Esophagus muscularis mucosa (tissue), 4 donors: ENCODE measurements at regions not wholly inside any gene's neighbourhood (a gene's known extent, or its start where the extent isn't known, plus 50 kb on each side); places are given as distances from the start of the nearest gene placed in this dataset.

Source experiments
- DNase-seq: peaks from one replicate; pipeline ENCODE4 v3.0.0-alpha.2; 2017; ENCODE audit errors: extremely low spot score
- H3K27ac ChIP-seq, 4 donors: fragments of 200-600 bp; sonication (generic); replicated peaks in 1 of 4; 1 replicate in 3 of 4; 2 replicates in 1 of 4; pipeline ENCODE4 v1.5.1; 2016 to 2019; ENCODE audit warnings: mild to moderate bottlenecking in 1 of 4
- H3K27me3 ChIP-seq, 4 donors: fragments of 200-600 bp; sonication (generic); one replicate each; pipeline versions ENCODE4 v1.5.1 to v1.6.0; 2016 to 2019
- H3K36me3 ChIP-seq, 4 donors: fragments of 200-600 bp; sonication (generic); one replicate each; pipeline ENCODE4 v1.5.1; 2016 to 2019
- H3K4me1 ChIP-seq, 4 donors: fragments of 200-600 bp; sonication (generic); one replicate each; pipeline ENCODE4 v1.5.1; 2016 to 2019
- H3K4me3 ChIP-seq, 4 donors: fragments of 200-600 bp; sonication (generic); 1 replicate in 2 of 4; 2 replicates in 2 of 4; pipeline ENCODE4 v1.5.1; 2016 to 2019; ENCODE audit warnings: mild to moderate bottlenecking in 4 of 4, moderate library complexity in 1 of 4
- H3K9me3 ChIP-seq, 4 donors: fragments of 200-600 bp; sonication (generic); 1 replicate in 3 of 4; 2 replicates in 1 of 4; pipeline ENCODE4 v1.5.1; 2016 to 2019
- CTCF ChIP-seq, 3 experiments: fragments of 200-600 bp in 2 of 3; fragments of 450-650 bp in 1 of 3; sonication (generic) in 2 of 3; IDR thresholded peaks; one replicate each; pipeline ENCODE4 v1.5.1; 2017 to 2019; ENCODE audit warnings: antibody characterized with exemption in 3 of 3, mild to moderate bottlenecking in 2 of 3, moderate library complexity in 1 of 3
- EP300 ChIP-seq: sonication (generic); formaldehyde crosslinking; IDR thresholded peaks from one replicate; pipeline ENCODE4 v1.6.1; 2017; ENCODE audit warnings: antibody characterized with exemption
- POLR2A ChIP-seq: fragments of 450-650 bp; IDR thresholded peaks from one replicate; pipeline ENCODE4 v1.6.1; 2017; ENCODE audit warnings: antibody characterized with exemption, moderate library complexity, mild to moderate bottlenecking, low read depth
- POLR2AphosphoS5 ChIP-seq, 2 donors: sonication (generic); formaldehyde crosslinking; IDR thresholded peaks; one replicate each; pipeline ENCODE4 v1.6.1; 2017; ENCODE audit warnings: antibody characterized with exemption in 2 of 2
- WGBS: methylation state at CpG from one replicate; pipeline ENCODE4 v1.1.5; 2018; 5-methylcytosine and 5-hydroxymethylcytosine counted together
- intact Hi-C: fragments of 100-400 bp; cut with DNase I; formaldehyde crosslinking; loops from one replicate; pipeline ENCODE4 v1.15.1; 2023

DNA sequence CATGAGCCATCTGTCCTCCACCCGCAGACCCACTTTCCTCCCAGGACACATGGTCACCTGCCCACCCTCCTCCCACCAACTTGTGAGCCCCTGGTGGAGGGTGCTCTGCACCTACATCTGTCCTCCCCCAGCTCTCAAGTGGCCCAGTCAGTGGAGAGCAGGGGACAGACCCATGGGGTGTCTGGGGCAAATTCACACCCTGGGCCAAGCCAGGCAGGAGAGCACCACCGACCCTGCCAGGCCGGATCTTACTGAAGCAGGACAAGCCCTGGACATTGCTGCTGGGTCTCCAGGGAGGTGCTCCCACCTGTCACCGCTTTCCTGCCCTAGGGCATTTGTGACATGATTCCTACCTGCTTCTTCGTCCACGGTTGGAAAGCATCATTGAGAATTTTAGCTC lies 221.6 kb downstream of the TUBA3C start:
- H3K4me3 ChIP-seq, result no peak overlapping the region
- peaks cover 0 to 27% (median 0%) of the 10 kb centered on the region in 4 donors for H3K27me3 ChIP-seq
- TF ChIP-seq POLR2A (no peak), POLR2AphosphoS5 (IDR thresholded peaks at IDR 0.05) (no peak), EP300 (no peak), CTCF (IDR thresholded peaks at IDR 0.05) (no peak)
- intact Hi-C loops, result no loop called here
- H3K4me1 ChIP-seq, result no peaks in the 10 kb centered on the region
- no peak overlapping the region for H3K27ac ChIP-seq
- 81% methylated on average over 6 of the region's 6 CpGs for WGBS
- H3K9me3 ChIP-seq, result peaks cover 0 to 21% (median 14%) of the 10 kb centered on the region in 4 donors
- no peak for DNase-seq
- H3K36me3 ChIP-seq, result no peaks in the 10 kb centered on the region

DNA sequence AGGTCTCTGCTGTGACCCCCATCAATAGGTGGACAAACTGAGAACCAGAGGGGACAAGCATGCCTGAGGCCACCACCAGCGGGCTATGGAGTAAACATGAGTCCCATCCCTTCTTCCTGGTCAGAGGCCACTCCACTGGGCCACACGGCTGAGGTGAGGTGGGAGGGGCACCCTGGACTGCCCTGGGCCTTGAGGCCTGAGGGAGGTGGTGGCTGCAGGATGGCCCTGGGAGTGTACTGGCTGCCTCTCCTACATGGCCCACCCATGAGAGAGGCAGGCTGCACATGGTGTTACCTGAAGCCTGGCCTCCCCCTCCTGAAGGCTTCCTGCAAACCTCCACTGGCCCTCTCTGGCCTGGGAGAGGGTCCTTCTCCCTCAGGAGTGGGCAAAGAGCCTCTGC lies 222.4 kb downstream of the TUBA3C start:
- no peak for DNase-seq
- WGBS, result no CpG with 5 or more reads among the region's 2 CpGs
- Histone ChIP-seq H3K9me3 (peaks cover 0 to 21% (median 14%) of the 10 kb centered on the region in 4 donors), H3K27me3 (peaks cover 0 to 27% (median 0%) of the 10 kb centered on the region in 4 donors), H3K27ac (no peak overlapping the region), H3K36me3 (no peaks in the 10 kb centered on the region), H3K4me3 (no peak overlapping the region), H3K4me1 (no peaks in the 10 kb centered on the region)
- TF ChIP-seq POLR2AphosphoS5 (IDR thresholded peaks at IDR 0.05), result no peak
- TF ChIP-seq EP300, result no peak
- no peak for TF ChIP-seq POLR2A
- TF ChIP-seq CTCF (IDR thresholded peaks at IDR 0.05), result no peak
- intact Hi-C loops, result no loop called here

DNA sequence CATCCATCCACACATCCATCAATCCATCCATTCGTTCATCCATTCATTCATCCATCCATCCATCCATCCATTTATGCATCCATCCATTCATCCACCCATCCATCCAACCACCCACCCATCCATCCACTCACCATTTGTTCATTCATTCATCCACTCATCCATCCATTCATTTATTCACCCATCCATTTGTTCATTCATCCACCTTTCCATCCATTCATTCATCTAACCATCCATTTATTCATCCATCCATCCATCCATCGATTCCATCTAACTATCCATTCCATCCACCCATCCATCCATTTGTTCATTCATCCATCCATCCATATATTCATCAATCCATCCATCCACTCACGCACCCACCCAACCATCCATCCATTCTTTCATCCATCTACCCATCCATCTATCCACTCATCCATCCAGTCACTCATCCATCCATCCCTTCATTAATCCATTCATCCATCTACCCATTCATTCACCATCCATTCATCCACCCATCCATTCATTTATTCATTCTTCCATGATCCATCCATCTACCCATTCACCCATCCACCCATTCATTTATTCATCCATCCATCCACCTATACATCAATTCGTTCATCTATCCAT lies 225.0 kb downstream of the TUBA3C start:
- intact Hi-C loops, result no loop called here
- Histone ChIP-seq H3K9me3 (peaks cover 0 to 21% (median 14%) of the 10 kb centered on the region in 4 donors), H3K4me3 (no peak overlapping the region), H3K36me3 (no peaks in the 10 kb centered on the region), H3K4me1 (no peaks in the 10 kb centered on the region), H3K27ac (no peak overlapping the region), H3K27me3 (peaks cover 0 to 24% (median 0%) of the 10 kb centered on the region in 4 donors)
- WGBS, result 76% methylated on average over 4 of the region's 4 CpGs
- no peak for DNase-seq
- TF ChIP-seq POLR2A, result no peak
- TF ChIP-seq EP300, result no peak
- TF ChIP-seq POLR2AphosphoS5 (IDR thresholded peaks at IDR 0.05), result no peak
- TF ChIP-seq CTCF (IDR thresholded peaks at IDR 0.05), result no peak

DNA sequence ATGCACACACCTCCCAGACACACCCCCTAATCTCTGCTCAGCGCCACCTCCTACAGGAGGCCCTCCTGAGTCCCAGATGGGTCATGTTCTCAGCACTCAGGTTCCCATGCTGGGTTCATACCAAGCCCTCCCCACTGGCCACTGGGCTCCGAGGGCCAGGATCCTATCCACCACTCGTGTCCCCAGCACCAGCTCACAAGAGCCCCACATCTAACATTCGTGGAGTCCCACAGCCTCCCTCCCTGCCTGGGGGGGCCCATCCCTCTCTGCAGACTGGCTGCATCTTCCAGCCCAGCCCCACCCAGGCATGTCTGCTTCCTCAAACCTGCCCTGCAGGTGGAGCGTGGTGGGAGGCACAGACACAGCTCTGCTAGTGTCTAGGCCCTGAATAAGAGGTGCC lies 227.4 kb downstream of the TUBA3C start:
- intact Hi-C loops, result no loop called here
- H3K4me1 ChIP-seq, result no peaks in the 10 kb centered on the region
- DNase-seq, result no peak
- peaks cover 0 to 21% (median 13%) of the 10 kb centered on the region in 4 donors for H3K9me3 ChIP-seq
- no peak overlapping the region for H3K4me3 ChIP-seq
- TF ChIP-seq CTCF (IDR thresholded peaks at IDR 0.05) (no peak), POLR2A (no peak), POLR2AphosphoS5 (IDR thresholded peaks at IDR 0.05) (no peak), EP300 (no peak)
- peaks cover 0 to 11% (median 0%) of the 10 kb centered on the region in 4 donors for H3K27me3 ChIP-seq
- H3K27ac ChIP-seq, result no peak overlapping the region
- no peaks in the 10 kb centered on the region for H3K36me3 ChIP-seq
- 61% methylated on average over 2 of the region's 5 CpGs for WGBS
